ENCODE measurements at regions not wholly inside any gene's neighbourhood (a gene's known extent, or its start where the extent isn't known, plus 50 kb on each side); places are given as distances from the start of the nearest gene placed in this dataset.

- H3K4me1 Mint-ChIP-seq = no peaks in the 10 kb centered on the region
- no peaks in the 10 kb centered on the region for H3K36me3 Mint-ChIP-seq
- H3K27me3 Mint-ChIP-seq = no peaks in the 10 kb centered on the region
- H3K4me3 Mint-ChIP-seq = no peak overlapping the region
- H3K27ac Mint-ChIP-seq = no peak overlapping the region
- peaks cover 4% of the 10 kb centered on the region for H3K9me3 Mint-ChIP-seq
Measured at GRCh38 chr5:167593329-167594060, 698.0 kb upstream of the WWC1 start.

GRCh38 chr5:167594061-167594435, 697.4 kb upstream of the WWC1 start:
- H3K4me3 Mint-ChIP-seq = no peak overlapping the region
- peaks cover 4% of the 10 kb centered on the region for H3K9me3 Mint-ChIP-seq
- H3K27me3 Mint-ChIP-seq = no peaks in the 10 kb centered on the region
- H3K4me1 Mint-ChIP-seq = no peaks in the 10 kb centered on the region
- H3K36me3 Mint-ChIP-seq = no peaks in the 10 kb centered on the region
- H3K27ac Mint-ChIP-seq = no peak overlapping the region

GRCh38 chr5:167594750-167595149, 696.7 kb upstream of the WWC1 start:
- Mint-ChIP-seq H3K9me3 (peaks cover 4% of the 10 kb centered on the region), H3K27ac (no peak overlapping the region), H3K27me3 (no peaks in the 10 kb centered on the region), H3K4me3 (no peak overlapping the region), H3K36me3 (no peaks in the 10 kb centered on the region), H3K4me1 (no peaks in the 10 kb centered on the region)

GRCh38 chr5:167595196-167595595, 696.2 kb upstream of the WWC1 start:
- Mint-ChIP-seq H3K27ac (no peak overlapping the region), H3K9me3 (peaks cover 4% of the 10 kb centered on the region), H3K4me3 (no peak overlapping the region), H3K36me3 (no peaks in the 10 kb centered on the region), H3K4me1 (no peaks in the 10 kb centered on the region), H3K27me3 (no peaks in the 10 kb centered on the region)

- H3K27ac Mint-ChIP-seq = no peak overlapping the region
- H3K4me1 Mint-ChIP-seq = no peaks in the 10 kb centered on the region
- H3K4me3 Mint-ChIP-seq = no peak overlapping the region
- H3K9me3 Mint-ChIP-seq = no peaks in the 10 kb centered on the region
- H3K36me3 Mint-ChIP-seq = no peaks in the 10 kb centered on the region
- no peaks in the 10 kb centered on the region for H3K27me3 Mint-ChIP-seq
Measured at GRCh38 chr5:167598166-167598565, 693.3 kb upstream of the WWC1 start.

- no peaks in the 10 kb centered on the region for H3K36me3 Mint-ChIP-seq
- H3K4me1 Mint-ChIP-seq = no peaks in the 10 kb centered on the region
- H3K9me3 Mint-ChIP-seq = peaks cover 5% of the 10 kb centered on the region
- no peaks in the 10 kb centered on the region for H3K27me3 Mint-ChIP-seq
- H3K4me3 Mint-ChIP-seq = no peak overlapping the region
- H3K27ac Mint-ChIP-seq = no peak overlapping the region
Measured at GRCh38 chr5:167602067-167602466, 689.4 kb upstream of the WWC1 start.

- Mint-ChIP-seq H3K27ac (no peak overlapping the region), H3K4me3 (no peak overlapping the region), H3K9me3 (peaks cover 5% of the 10 kb centered on the region), H3K36me3 (no peaks in the 10 kb centered on the region), H3K4me1 (no peaks in the 10 kb centered on the region), H3K27me3 (no peaks in the 10 kb centered on the region)
Measured at GRCh38 chr5:167603135-167603534, 688.3 kb upstream of the WWC1 start.

- H3K9me3 Mint-ChIP-seq = peaks cover 9% of the 10 kb centered on the region
- H3K36me3 Mint-ChIP-seq = no peaks in the 10 kb centered on the region
- no peak overlapping the region for H3K4me3 Mint-ChIP-seq
- no peak overlapping the region for H3K27ac Mint-ChIP-seq
- no peaks in the 10 kb centered on the region for H3K4me1 Mint-ChIP-seq
- no peaks in the 10 kb centered on the region for H3K27me3 Mint-ChIP-seq
Measured at GRCh38 chr5:167608390-167609272, 682.8 kb upstream of the WWC1 start.

- H3K36me3 Mint-ChIP-seq = no peaks in the 10 kb centered on the region
- no peak overlapping the region for H3K27ac Mint-ChIP-seq
- peaks cover 4% of the 10 kb centered on the region for H3K9me3 Mint-ChIP-seq
- no peaks in the 10 kb centered on the region for H3K4me1 Mint-ChIP-seq
- H3K27me3 Mint-ChIP-seq = no peaks in the 10 kb centered on the region
- H3K4me3 Mint-ChIP-seq = no peak overlapping the region
Measured at GRCh38 chr5:167614294-167615021, 677.0 kb upstream of the WWC1 start.

GRCh38 chr5:167616043-167616890, 675.2 kb upstream of the WWC1 start:
- Mint-ChIP-seq H3K4me1 (no peaks in the 10 kb centered on the region), H3K27me3 (no peaks in the 10 kb centered on the region), H3K36me3 (no peaks in the 10 kb centered on the region), H3K27ac (no peak overlapping the region), H3K4me3 (no peak overlapping the region), H3K9me3 (peaks cover under 1% of the 10 kb centered on the region)

GRCh38 chr5:167623354-167623753, 668.1 kb upstream of the WWC1 start:
- Mint-ChIP-seq H3K36me3 (no peaks in the 10 kb centered on the region), H3K27ac (no peak overlapping the region), H3K4me1 (no peaks in the 10 kb centered on the region), H3K4me3 (no peak overlapping the region), H3K9me3 (peaks cover 4% of the 10 kb centered on the region), H3K27me3 (no peaks in the 10 kb centered on the region)

GRCh38 chr5:167624053-167624452, 667.4 kb upstream of the WWC1 start:
- no peaks in the 10 kb centered on the region for H3K36me3 Mint-ChIP-seq
- peaks cover 7% of the 10 kb centered on the region for H3K9me3 Mint-ChIP-seq
- no peak overlapping the region for H3K27ac Mint-ChIP-seq
- H3K4me3 Mint-ChIP-seq = no peak overlapping the region
- H3K27me3 Mint-ChIP-seq = no peaks in the 10 kb centered on the region
- no peaks in the 10 kb centered on the region for H3K4me1 Mint-ChIP-seq

GRCh38 chr5:167626341-167627123, 664.9 kb upstream of the WWC1 start:
- H3K4me1 Mint-ChIP-seq = no peaks in the 10 kb centered on the region
- H3K9me3 Mint-ChIP-seq = peaks cover 7% of the 10 kb centered on the region
- H3K36me3 Mint-ChIP-seq = no peaks in the 10 kb centered on the region
- H3K27me3 Mint-ChIP-seq = no peaks in the 10 kb centered on the region
- no peak overlapping the region for H3K4me3 Mint-ChIP-seq
- H3K27ac Mint-ChIP-seq = no peak overlapping the region

- Mint-ChIP-seq H3K9me3 (peaks cover 14% of the 10 kb centered on the region), H3K36me3 (no peaks in the 10 kb centered on the region), H3K4me3 (no peak overlapping the region), H3K27ac (no peak overlapping the region), H3K27me3 (no peaks in the 10 kb centered on the region), H3K4me1 (no peaks in the 10 kb centered on the region)
Measured at GRCh38 chr5:167629634-167630033, 661.8 kb upstream of the WWC1 start.
